PC-9 (cell line): ENCODE measurements at regions not wholly inside any gene's neighbourhood (a gene's known extent, or its start where the extent isn't known, plus 50 kb on each side); places are given as distances from the start of the nearest gene placed in this dataset.

ENCODE experiments used
- CTCF ChIP-seq: fragments of 200-600 bp; sonication (generic); conservative IDR thresholded peaks from 2 replicates; pipeline ENCODE4 v1.6.1; 2017; ENCODE audit warnings: mixed run types, antibody characterized with exemption, mild to moderate bottlenecking, moderate library complexity
- EZH2 ChIP-seq: fragments of 200-600 bp; sonication (generic); IDR thresholded peaks from 2 replicates; pipeline ENCODE4 v1.8.0; 2017; ENCODE audit warnings: antibody characterized with exemption, low read depth

- TF ChIP-seq CTCF = no peak
- no peak for TF ChIP-seq EZH2
These were observed 89.4 kb downstream of the FTHL17 start for GRCh38 chrX:30982467-30982866.
